Natural killer cell (primary cell): ENCODE measurements at regions not wholly inside any gene's neighbourhood (a gene's known extent, or its start where the extent isn't known, plus 50 kb on each side); places are given as distances from the start of the nearest gene placed in this dataset.

Source experiments
- ATAC-seq, 3 donors: fragments of 150-1000 bp in 2 of 3; fragments of 200-7000 bp in 1 of 3; cut with Tn5 transposase; 1 replicate in 1 of 3; 2 replicates in 2 of 3; pipeline ENCODE4 v1.10.0; 2021; ENCODE audit warnings: mild to moderate bottlenecking in 2 of 3, moderate library complexity in 2 of 3
- DNase-seq, 2 donors: peaks; one replicate each; pipeline versions ENCODE4 v3.0.0 to v3.0.0-alpha.2; 2013 to 2021; ENCODE audit warnings: mixed read lengths in 1 of 2
- H3K27ac ChIP-seq: one replicate; pipeline ENCODE4 v1.5.1; 2013; ENCODE audit warnings: mild to moderate bottlenecking, low read length
- H3K27me3 ChIP-seq: one replicate; pipeline ENCODE4 v1.6.1; 2013; ENCODE audit warnings: low read length; ENCODE audit not compliant: control insufficient read depth, insufficient read depth
- H3K36me3 ChIP-seq: one replicate; pipeline ENCODE4 v1.6.1; 2013; ENCODE audit warnings: low read length; ENCODE audit not compliant: control insufficient read depth, insufficient read depth
- H3K4me1 ChIP-seq: one replicate; pipeline ENCODE4 v1.6.1; 2013; ENCODE audit warnings: low read length; ENCODE audit not compliant: control insufficient read depth, insufficient read depth
- H3K4me3 ChIP-seq: one replicate; pipeline ENCODE4 v1.5.1; 2013; ENCODE audit warnings: low read length
- H3K9me3 ChIP-seq: one replicate; pipeline ENCODE4 v1.6.1; 2013; ENCODE audit warnings: low read length; ENCODE audit not compliant: control insufficient read depth, insufficient read depth
- H3K27ac Mint-ChIP-seq, 2 donors: one replicate each; pipeline ENCODE4 v1.8.0; 2022; ENCODE audit warnings: mild to moderate bottlenecking in 2 of 2, mixed read lengths in 2 of 2, moderate library complexity in 1 of 2
- H3K27me3 Mint-ChIP-seq, 2 donors: one replicate each; pipeline ENCODE4 v1.8.0; 2022; ENCODE audit warnings: low read depth in 2 of 2, mixed read lengths in 2 of 2
- H3K36me3 Mint-ChIP-seq: one replicate; pipeline ENCODE4 v1.8.0; 2022; ENCODE audit warnings: mixed read lengths
- H3K4me1 Mint-ChIP-seq, 2 donors: one replicate each; pipeline ENCODE4 v1.8.0; 2022; ENCODE audit warnings: mixed read lengths in 2 of 2
- H3K4me3 Mint-ChIP-seq: one replicate; pipeline ENCODE4 v1.8.0; 2022; ENCODE audit warnings: mild to moderate bottlenecking, moderate library complexity, mixed read lengths
- H3K9me3 Mint-ChIP-seq, 2 donors: one replicate each; pipeline ENCODE4 v1.8.0; 2022; ENCODE audit warnings: mixed read lengths in 2 of 2
- WGBS: methylation state at CpG from one replicate; pipeline ENCODE4 v1.1.7; 2013; ENCODE audit warnings: missing lambda C conversion rate; ENCODE audit not compliant: insufficient coverage; 5-methylcytosine and 5-hydroxymethylcytosine counted together
- intact Hi-C: fragments of 100-400 bp; cut with micrococcal nuclease; formaldehyde crosslinking; loops from one replicate; pipeline ENCODE4 v1.14.2; 2022
- TF ChIP-seq, protein P1 (sequence below): fragments of 200-600 bp; IDR thresholded peaks from one replicate; pipeline ENCODE4 v1.8.0; 2022; ENCODE audit warnings: antibody characterized with exemption

DNA sequence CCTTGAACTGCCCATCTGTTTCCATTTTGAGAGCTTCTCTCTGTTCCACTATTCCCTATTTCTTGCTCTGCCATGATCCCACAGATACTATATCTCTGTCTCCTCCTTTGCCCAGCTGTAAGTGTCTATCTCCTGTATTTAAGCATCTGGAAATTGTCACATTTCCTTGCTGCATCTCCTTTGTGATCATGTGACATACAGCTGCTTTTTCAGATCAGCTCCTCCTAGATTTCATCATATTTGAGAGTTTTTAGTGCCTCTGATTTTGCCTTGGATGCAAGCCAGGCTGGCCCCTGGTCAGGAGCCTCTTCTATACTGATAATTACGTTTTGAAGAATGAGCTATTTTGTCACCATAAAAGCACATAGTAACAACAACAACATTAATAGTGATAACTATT is 131.7 kb upstream of the TNP1 start:
- Histone ChIP-seq H3K4me1 (no peaks in the 10 kb centered on the region), H3K27me3 (no peaks in the 10 kb centered on the region), H3K9me3 (no peaks in the 10 kb centered on the region), H3K27ac (no peak overlapping the region), H3K36me3 (no peaks in the 10 kb centered on the region), H3K4me3 (no peak overlapping the region)
- 60% methylated on average over 1 of the region's 1 CpG for WGBS
- no peak overlapping the region for H3K4me3 Mint-ChIP-seq
- no peaks in the 10 kb centered on the region for H3K36me3 Mint-ChIP-seq
- intact Hi-C loops = no loop called here
- no peak overlapping the region for H3K27ac Mint-ChIP-seq
- DNase-seq (no peak), ATAC-seq (no peak)
- TF ChIP-seq, protein P1, sequence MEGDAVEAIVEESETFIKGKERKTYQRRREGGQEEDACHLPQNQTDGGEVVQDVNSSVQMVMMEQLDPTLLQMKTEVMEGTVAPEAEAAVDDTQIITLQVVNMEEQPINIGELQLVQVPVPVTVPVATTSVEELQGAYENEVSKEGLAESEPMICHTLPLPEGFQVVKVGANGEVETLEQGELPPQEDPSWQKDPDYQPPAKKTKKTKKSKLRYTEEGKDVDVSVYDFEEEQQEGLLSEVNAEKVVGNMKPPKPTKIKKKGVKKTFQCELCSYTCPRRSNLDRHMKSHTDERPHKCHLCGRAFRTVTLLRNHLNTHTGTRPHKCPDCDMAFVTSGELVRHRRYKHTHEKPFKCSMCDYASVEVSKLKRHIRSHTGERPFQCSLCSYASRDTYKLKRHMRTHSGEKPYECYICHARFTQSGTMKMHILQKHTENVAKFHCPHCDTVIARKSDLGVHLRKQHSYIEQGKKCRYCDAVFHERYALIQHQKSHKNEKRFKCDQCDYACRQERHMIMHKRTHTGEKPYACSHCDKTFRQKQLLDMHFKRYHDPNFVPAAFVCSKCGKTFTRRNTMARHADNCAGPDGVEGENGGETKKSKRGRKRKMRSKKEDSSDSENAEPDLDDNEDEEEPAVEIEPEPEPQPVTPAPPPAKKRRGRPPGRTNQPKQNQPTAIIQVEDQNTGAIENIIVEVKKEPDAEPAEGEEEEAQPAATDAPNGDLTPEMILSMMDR = no peak
- H3K9me3 Mint-ChIP-seq = no peaks in the 10 kb centered on the region
- H3K4me1 Mint-ChIP-seq = no peaks in the 10 kb centered on the region
- H3K27me3 Mint-ChIP-seq = peaks cover 16 to 31% of the 10 kb centered on the region in 2 donors

DNA sequence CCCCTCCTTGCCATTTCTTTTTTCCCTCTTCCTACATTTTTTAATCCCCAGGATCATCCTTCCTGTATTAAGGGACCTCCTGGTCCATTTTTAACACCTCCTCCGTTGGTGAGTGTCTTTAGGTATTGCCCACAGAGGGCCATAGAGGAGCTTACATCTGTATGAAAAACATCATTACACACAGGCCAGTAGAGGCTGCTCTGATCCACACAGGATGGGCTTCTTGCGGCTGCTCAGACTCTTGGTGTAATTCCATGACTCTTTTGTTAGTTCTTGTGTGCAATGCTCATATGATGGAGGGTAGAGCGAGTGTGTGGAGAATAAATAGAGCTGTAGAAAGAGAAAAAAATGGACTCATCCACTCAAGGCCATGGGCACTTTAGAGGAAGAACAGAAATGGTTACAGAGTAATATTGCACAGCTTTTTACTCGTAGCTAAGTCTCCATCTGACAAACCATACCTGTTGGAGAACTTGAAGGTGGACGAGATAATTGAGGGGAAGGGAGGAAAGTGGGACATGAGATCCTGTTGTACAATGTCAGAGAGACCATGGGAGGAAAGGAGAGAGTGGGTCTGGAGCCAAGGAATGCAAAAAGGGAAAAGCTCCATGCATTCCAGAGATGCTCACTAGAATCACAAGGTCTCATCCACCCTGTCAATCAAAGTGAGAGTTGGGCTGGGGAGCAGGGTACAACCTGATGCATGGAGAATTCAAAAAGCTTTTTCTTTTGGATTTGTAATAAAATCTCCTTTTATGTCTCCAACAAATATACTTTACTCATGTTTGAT is 129.7 kb upstream of the TNP1 start:
- Mint-ChIP-seq H3K27me3 (peaks cover 17 to 24% of the 10 kb centered on the region in 2 donors), H3K27ac (no peak overlapping the region), H3K4me1 (no peaks in the 10 kb centered on the region), H3K36me3 (no peaks in the 10 kb centered on the region), H3K4me3 (no peak overlapping the region), H3K9me3 (no peaks in the 10 kb centered on the region)
- 83% methylated on average over 5 of the region's 5 CpGs for WGBS
- no peaks in the 10 kb centered on the region for H3K27me3 ChIP-seq
- DNase-seq (no peak), ATAC-seq (no peak)
- TF ChIP-seq, protein P1 = no peak
- no peak overlapping the region for H3K4me3 ChIP-seq
- H3K27ac ChIP-seq = no peak overlapping the region
- no peaks in the 10 kb centered on the region for H3K4me1 ChIP-seq
- no peaks in the 10 kb centered on the region for H3K36me3 ChIP-seq
- intact Hi-C loops = no loop called here
- H3K9me3 ChIP-seq = no peaks in the 10 kb centered on the region

GRCh38 chr2:216987252-216987821 is 127.5 kb upstream of the TNP1 start:
- no peak overlapping the region for H3K27ac Mint-ChIP-seq
- no peaks in the 10 kb centered on the region for H3K9me3 Mint-ChIP-seq
- ATAC-seq = no peak
- intact Hi-C loops = no loop called here
- Histone ChIP-seq H3K9me3 (no peaks in the 10 kb centered on the region), H3K36me3 (no peaks in the 10 kb centered on the region), H3K27ac (no peak overlapping the region), H3K27me3 (no peaks in the 10 kb centered on the region), H3K4me1 (no peaks in the 10 kb centered on the region), H3K4me3 (no peak overlapping the region)
- TF ChIP-seq, protein P1 = no peak
- H3K4me1 Mint-ChIP-seq = no peaks in the 10 kb centered on the region
- H3K27me3 Mint-ChIP-seq = peaks cover 20 to 27% of the 10 kb centered on the region in 2 donors
- no peaks in the 10 kb centered on the region for H3K36me3 Mint-ChIP-seq
- no peak overlapping the region for H3K4me3 Mint-ChIP-seq
- WGBS = 97% methylated on average over 4 of the region's 6 CpGs
- no peak for DNase-seq
